DMS53 treated with DMSO at 0.1 percent for 48 hours (cell line): ENCODE measurements at regions not wholly inside any gene's neighbourhood (a gene's known extent, or its start where the extent isn't known, plus 50 kb on each side); places are given as distances from the start of the nearest gene placed in this dataset.

Experiments used
- DNase-seq: peaks from one replicate; lab custom pipeline; 2025; ENCODE audit not compliant: unreplicated experiment; lab: John Stamatoyannopoulos, UW

GRCh38 chr6:45830441-45831139 is 185.1 kb downstream of the CLIC5 start:
- DNase-seq = no peak

DNA sequence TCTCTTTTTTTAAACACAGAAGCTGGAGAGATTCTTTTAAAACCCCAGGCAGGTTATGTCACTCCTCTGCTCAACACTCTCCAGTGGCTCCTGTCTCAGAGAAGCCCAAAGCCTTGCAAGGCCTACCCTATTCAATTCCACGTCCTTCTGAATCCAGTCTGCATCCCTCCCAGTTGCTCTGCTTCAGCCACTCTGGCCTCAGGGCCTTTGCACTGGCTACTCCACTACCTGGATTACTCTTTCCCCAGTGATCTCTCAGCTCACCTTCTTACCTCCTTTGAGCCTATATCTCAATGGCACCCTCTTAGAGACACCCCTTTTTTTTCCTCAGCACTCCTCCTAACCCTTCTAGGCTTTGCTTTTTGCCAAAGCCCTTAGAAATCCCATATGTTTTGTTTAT is 185.8 kb downstream of the CLIC5 start:
- DNase-seq = no peak

DNA sequence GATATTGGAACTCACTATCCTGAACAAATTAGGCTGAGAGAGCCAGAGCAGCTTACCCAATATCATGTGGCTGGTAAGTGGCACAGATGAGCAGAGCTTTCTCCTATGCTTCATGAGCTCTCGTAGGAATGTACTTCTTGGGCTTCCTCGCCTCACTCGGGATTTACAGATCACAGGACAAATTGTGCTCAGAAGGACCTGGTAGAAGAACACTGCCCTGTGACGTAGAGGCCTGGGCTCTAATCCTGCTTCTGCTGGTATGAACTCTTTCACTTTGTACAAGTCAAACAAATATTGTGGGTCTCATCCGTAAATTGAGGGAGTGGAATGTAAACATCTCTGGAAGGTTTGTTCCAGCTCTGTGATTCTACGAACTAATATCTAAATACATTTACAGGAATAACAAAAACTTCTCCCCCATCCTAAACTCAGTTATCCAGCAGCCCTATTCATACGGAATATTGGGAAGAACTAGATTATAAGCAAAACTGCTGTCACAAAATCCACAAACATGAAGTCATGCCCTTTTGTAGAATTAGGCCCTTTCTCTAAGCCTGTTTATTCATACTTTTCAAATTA is 187.6 kb downstream of the CLIC5 start:
- DNase-seq = no peak

DNA sequence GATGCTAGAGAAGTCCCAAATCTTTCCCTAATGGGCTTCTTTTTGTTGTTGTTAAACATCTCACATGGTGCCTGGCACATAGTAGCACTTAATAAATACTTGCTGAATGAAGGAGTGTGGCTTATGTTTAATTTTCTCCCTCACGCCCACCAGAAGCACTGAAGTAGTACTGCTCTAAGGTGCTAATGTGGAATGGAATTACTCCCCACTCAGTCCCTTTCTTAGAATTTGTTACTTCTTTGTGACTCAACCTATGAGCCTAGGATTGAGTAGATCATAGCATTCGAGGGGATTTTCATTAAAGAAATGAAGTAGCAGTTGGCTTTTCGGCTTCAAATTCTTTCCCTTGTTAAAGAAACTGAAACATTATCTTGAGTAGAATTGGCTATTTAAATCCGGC is 192.8 kb downstream of the CLIC5 start:
- DNase-seq = no peak

DNA sequence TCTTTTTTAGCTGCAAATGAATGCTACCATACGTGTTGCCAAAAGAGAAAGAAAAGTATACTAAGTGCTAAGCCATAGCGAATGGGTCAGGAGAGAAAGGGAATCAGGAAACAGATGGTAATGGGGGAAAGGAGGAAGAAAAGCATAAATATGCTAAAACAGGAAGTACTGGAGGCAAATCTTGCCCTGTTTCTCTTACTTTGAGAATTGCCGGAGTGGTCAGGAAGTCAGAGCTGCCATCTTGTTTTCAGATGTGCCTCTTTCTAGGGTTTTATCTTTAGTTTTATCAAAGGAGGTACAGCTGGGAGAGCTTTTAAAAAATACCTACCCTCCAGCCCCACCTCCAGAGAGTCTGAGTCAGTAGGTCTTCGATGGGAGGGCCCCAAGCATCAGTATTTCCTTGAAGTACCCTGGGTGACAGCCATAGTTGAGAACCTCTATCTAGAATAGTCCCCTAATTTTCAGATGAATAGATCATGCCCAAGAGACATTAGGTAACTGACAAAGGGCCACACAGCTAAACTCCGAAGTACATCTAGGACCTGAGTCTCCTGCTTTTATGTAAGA is 193.3 kb downstream of the CLIC5 start:
- DNase-seq = no peak

DNA sequence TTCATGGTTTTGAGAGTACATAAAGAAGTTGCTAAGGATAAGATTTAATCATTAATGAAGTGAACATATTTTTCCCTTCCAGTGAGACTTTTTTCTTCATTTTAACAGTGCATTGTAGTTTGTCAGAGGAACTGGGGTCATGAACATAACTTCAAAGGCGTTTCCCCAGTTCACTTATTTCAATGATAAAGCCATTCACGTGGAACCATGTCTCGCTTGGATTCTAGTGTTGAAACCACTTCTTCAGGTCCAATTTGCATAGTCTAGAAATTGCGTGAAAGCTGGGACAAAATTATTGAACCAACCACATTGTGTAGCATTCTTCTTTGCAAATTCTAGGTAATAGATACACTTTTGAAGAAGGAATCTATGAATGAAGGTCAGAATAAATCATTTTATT is 197.0 kb downstream of the CLIC5 start:
- DNase-seq = no peak

GRCh38 chr6:45816674-45817297 is 198.9 kb downstream of the CLIC5 start:
- no peak for DNase-seq

GRCh38 chr6:45815466-45816125 is 200.1 kb downstream of the CLIC5 start:
- no peak for DNase-seq

DNA sequence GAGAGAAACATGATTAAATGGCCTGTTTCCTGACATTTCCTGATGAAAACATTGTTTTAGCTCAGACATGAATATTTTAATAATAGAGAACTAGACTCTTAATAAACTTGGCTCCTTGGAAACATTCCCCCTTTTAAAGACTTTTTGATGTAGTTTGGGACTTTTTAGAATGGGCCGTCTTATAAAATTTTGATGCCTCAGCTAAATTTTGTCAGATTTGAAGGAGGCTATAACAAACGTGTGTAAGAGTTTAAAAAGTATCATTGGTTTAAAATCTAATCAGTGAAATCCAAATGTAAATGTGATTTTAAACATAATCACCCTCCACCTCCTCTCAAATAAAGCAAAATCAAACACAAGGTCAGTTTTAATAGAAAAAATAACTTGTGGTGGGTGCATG is 200.9 kb downstream of the CLIC5 start:
- DNase-seq = no peak

GRCh38 chr6:45813943-45814342 is 201.7 kb downstream of the CLIC5 start:
- DNase-seq = no peak

DNA sequence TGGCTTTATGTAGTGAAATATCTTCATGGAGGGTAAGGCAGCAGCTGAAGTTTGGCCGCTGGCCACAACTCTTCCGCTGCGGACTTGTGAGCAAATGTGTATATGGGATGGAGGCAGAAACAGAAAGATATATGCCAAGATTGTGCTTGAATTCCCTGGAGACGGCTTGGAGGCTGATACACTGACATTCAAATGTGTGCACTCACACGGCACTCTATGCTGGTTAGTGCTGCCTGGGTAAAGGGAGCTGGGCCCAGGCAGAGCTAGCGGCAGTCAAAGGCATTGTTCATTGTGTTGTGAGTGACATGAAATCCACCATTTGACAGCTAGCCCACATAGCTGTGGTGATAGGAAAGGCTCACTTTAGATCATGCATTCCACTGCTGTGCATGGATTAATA is 202.7 kb downstream of the CLIC5 start:
- no peak for DNase-seq

GRCh38 chr6:45808917-45809316 is 206.7 kb downstream of the CLIC5 start:
- DNase-seq = no peak

GRCh38 chr6:45808042-45808645 is 207.5 kb downstream of the CLIC5 start:
- DNase-seq = no peak

GRCh38 chr6:45807311-45808041 is 208.2 kb downstream of the CLIC5 start:
- no peak for DNase-seq

DNA sequence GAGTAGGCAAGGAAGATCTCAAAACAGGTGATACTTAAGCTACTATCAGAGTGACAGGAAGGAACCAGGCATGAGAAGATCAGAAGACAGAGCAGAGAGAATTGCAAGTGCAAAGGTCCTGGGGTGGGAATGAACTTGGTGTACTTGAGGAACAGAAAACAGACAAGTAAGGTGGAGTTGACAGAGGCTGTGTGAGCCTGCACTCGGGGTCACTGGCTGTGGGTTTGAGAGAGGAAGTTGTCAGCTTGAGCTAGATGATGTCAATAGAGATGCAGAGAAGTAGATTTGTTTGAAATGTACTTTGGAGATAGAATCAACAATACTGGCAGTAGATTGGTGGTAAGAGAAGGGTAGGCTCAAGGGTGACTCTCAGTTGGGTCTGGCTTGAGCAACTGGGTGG is 209.5 kb downstream of the CLIC5 start:
- no peak for DNase-seq

- no peak for DNase-seq
These were observed 212.6 kb downstream of the CLIC5 start for GRCh38 chr6:45803071-45803470.

- no peak for DNase-seq
These were observed 214.0 kb downstream of the CLIC5 start for GRCh38 chr6:45801471-45802289.

GRCh38 chr6:45800911-45801310 is 214.7 kb downstream of the CLIC5 start:
- no peak for DNase-seq

DNA sequence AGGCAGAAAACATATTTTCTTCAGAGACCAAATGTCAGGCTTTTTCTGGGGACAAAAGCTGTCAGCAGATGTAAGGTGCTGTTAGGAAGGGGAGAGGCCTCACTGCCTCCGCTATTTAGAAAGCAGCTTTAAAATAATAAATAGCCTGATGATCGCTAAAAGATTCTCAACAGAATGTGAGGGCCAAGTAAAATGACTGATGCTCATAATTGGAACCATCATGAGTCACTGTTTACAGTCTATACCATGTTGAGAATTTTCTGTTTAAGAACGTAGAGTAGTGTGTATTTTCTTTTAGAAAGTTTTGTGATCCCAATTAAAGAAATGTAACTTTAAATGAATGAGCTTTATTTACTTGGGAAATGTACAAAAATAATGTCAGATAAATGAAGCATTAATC is 220.0 kb downstream of the CLIC5 start:
- no peak for DNase-seq

- no peak for DNase-seq
These were observed 221.2 kb downstream of the CLIC5 start for GRCh38 chr6:45794465-45794864.
